Stomach (tissue), 4 donors: ENCODE measurements at regions not wholly inside any gene's neighbourhood (a gene's known extent, or its start where the extent isn't known, plus 50 kb on each side); places are given as distances from the start of the nearest gene placed in this dataset.

Experiments used
- POLR2A ChIP-seq, 4 donors: fragments of 450-650 bp; IDR thresholded peaks; one replicate each; pipeline ENCODE4 v1.6.1; 2016; ENCODE audit warnings: antibody characterized with exemption in 4 of 4, control low read depth in 2 of 4, mild to moderate bottlenecking in 1 of 4, moderate library complexity in 1 of 4
- TF ChIP-seq, protein P1 (sequence below), 7 experiments: fragments of 450-650 bp in 4 of 7; fragments of 200-600 bp in 3 of 7; sonication (generic) in 3 of 7; IDR thresholded peaks; one replicate each; pipeline ENCODE4 v1.5.1; 2016 to 2019; ENCODE audit warnings: antibody characterized with exemption in 7 of 7, control low read depth in 2 of 7, mild to moderate bottlenecking in 1 of 7

- TF ChIP-seq, protein P1, sequence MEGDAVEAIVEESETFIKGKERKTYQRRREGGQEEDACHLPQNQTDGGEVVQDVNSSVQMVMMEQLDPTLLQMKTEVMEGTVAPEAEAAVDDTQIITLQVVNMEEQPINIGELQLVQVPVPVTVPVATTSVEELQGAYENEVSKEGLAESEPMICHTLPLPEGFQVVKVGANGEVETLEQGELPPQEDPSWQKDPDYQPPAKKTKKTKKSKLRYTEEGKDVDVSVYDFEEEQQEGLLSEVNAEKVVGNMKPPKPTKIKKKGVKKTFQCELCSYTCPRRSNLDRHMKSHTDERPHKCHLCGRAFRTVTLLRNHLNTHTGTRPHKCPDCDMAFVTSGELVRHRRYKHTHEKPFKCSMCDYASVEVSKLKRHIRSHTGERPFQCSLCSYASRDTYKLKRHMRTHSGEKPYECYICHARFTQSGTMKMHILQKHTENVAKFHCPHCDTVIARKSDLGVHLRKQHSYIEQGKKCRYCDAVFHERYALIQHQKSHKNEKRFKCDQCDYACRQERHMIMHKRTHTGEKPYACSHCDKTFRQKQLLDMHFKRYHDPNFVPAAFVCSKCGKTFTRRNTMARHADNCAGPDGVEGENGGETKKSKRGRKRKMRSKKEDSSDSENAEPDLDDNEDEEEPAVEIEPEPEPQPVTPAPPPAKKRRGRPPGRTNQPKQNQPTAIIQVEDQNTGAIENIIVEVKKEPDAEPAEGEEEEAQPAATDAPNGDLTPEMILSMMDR (IDR thresholded peaks at IDR 0.05) = no peak
- TF ChIP-seq POLR2A (IDR thresholded peaks at IDR 0.05) = no peak
These were observed 700.3 kb downstream of the TNS3 start for GRCh38 chr7:46881507-46882127.
